Ishikawa (cell line): ENCODE measurements at regions not wholly inside any gene's neighbourhood (a gene's known extent, or its start where the extent isn't known, plus 50 kb on each side); places are given as distances from the start of the nearest gene placed in this dataset.

Source experiments
- CEBPB ChIP-seq: IDR thresholded peaks from 2 replicates; pipeline ENCODE4 v1.6.1; 2012
- CREB1 ChIP-seq: IDR thresholded peaks from 2 replicates; pipeline ENCODE4 v1.6.1; 2012; ENCODE audit warnings: low read depth
- EGR1 ChIP-seq: IDR thresholded peaks from 2 replicates; pipeline ENCODE4 v1.6.1; 2012
- EP300 ChIP-seq: IDR thresholded peaks from 2 replicates; pipeline ENCODE4 v1.6.1; 2012; ENCODE audit warnings: borderline replicate concordance
- FOXM1 ChIP-seq: IDR thresholded peaks from 2 replicates; pipeline ENCODE4 v1.6.1; 2012; ENCODE audit warnings: low read depth, borderline replicate concordance
- MAX ChIP-seq: IDR thresholded peaks from 2 replicates; pipeline ENCODE4 v1.6.1; 2012
- NFIC ChIP-seq: IDR thresholded peaks from 2 replicates; pipeline ENCODE4 v1.6.1; 2012
- RAD21 ChIP-seq: IDR thresholded peaks from 2 replicates; pipeline ENCODE4 v1.6.1; 2012; ENCODE audit warnings: low read depth
- REST ChIP-seq: IDR thresholded peaks from 2 replicates; pipeline ENCODE4 v1.6.1; 2012; ENCODE audit warnings: low read depth, mild to moderate bottlenecking
- TAF1 ChIP-seq: IDR thresholded peaks from 2 replicates; pipeline ENCODE4 v1.6.1; 2012; ENCODE audit warnings: low read depth, mild to moderate bottlenecking
- TCF12 ChIP-seq: IDR thresholded peaks from 2 replicates; pipeline ENCODE4 v1.6.1; 2012; ENCODE audit warnings: low read depth
- YY1 ChIP-seq: IDR thresholded peaks from 2 replicates; pipeline ENCODE4 v1.6.1; 2012; ENCODE audit warnings: low read depth

- TF ChIP-seq YY1 = no peak
- no peak for TF ChIP-seq MAX
- TF ChIP-seq EP300 = no peak
- TF ChIP-seq EGR1 = no peak
- TF ChIP-seq CREB1 = no peak
- no peak for TF ChIP-seq TCF12
- TF ChIP-seq REST = no peak
- TF ChIP-seq TAF1 = no peak
- peak; percentile 64 for TF ChIP-seq RAD21
- no peak for TF ChIP-seq CEBPB
- TF ChIP-seq NFIC = no peak
- TF ChIP-seq FOXM1 = no peak
Measured at GRCh38 chr6:40308533-40309306, 278.4 kb downstream of the LRFN2 start.
